SK-N-SH treated with all-trans-retinoic acid at 6 μM for 48 hours (cell line): ENCODE measurements at regions not wholly inside any gene's neighbourhood (a gene's known extent, or its start where the extent isn't known, plus 50 kb on each side); places are given as distances from the start of the nearest gene placed in this dataset.

Source experiments
- ATAC-seq: fragments of 200-7000 bp; cut with Tn5 transposase; 3 replicates; pipeline ENCODE4 v1.9.1; 2020; ENCODE audit warnings: mild to moderate bottlenecking, moderate library complexity
- ARNTL ChIP-seq: fragments of 450-650 bp; formaldehyde crosslinking; IDR thresholded peaks from 2 replicates; pipeline ENCODE4 v1.5.0; 2020; ENCODE audit warnings: low read depth, mild to moderate bottlenecking, moderate library complexity, borderline replicate concordance
- BACH2 ChIP-seq: fragments of 250-450 bp; sonication (Bioruptor Pico); IDR thresholded peaks from 2 replicates; pipeline ENCODE4 v1.9.0; 2021; ENCODE audit warnings: mild to moderate bottlenecking, borderline replicate concordance
- CREB5 ChIP-seq: fragments of 250-450 bp; sonication (Bioruptor Pico); IDR thresholded peaks from 2 replicates; pipeline ENCODE4 v1.5.1; 2020; ENCODE audit warnings: low read depth, mild to moderate bottlenecking, moderate library complexity
- CSDC2 ChIP-seq: fragments of 250-450 bp; sonication (Bioruptor Pico); IDR thresholded peaks from 2 replicates; pipeline ENCODE4 v1.5.0; 2020; ENCODE audit warnings: mild to moderate bottlenecking, moderate library complexity
- CSRNP3 ChIP-seq: fragments of 250-450 bp; sonication (Bioruptor Pico); IDR thresholded peaks from 2 replicates; pipeline ENCODE4 v1.5.1; 2021; ENCODE audit warnings: mild to moderate bottlenecking, moderate library complexity
- ESRRG ChIP-seq: fragments of 250-450 bp; sonication (Bioruptor Pico); IDR thresholded peaks from 2 replicates; pipeline ENCODE4 v1.6.1; 2021; ENCODE audit warnings: mild to moderate bottlenecking
- GLIS3 ChIP-seq: fragments of 250-450 bp; sonication (Bioruptor Pico); IDR thresholded peaks from 2 replicates; pipeline ENCODE4 v1.5.0; 2020; ENCODE audit warnings: mild to moderate bottlenecking, moderate library complexity
- ISL1 ChIP-seq: fragments of 250-450 bp; sonication (Bioruptor Pico); IDR thresholded peaks from 2 replicates; pipeline ENCODE4 v2.1.2; 2022; ENCODE audit warnings: mild to moderate bottlenecking, moderate library complexity
- OSR1 ChIP-seq: fragments of 250-450 bp; sonication (Bioruptor Pico); IDR thresholded peaks from 2 replicates; pipeline ENCODE4 v1.8.0; 2022; ENCODE audit warnings: moderate library complexity, mild to moderate bottlenecking, inconsistent platforms
- PATZ1 ChIP-seq: fragments of 250-450 bp; sonication (Bioruptor Pico); IDR thresholded peaks from 2 replicates; pipeline ENCODE4 v1.8.0; 2020; ENCODE audit warnings: mild to moderate bottlenecking, moderate library complexity, borderline replicate concordance
- POU6F1 ChIP-seq: fragments of 250-450 bp; sonication (Bioruptor Pico); IDR thresholded peaks from 2 replicates; pipeline ENCODE4 v1.8.0; 2021; ENCODE audit warnings: low read depth, mild to moderate bottlenecking, moderate library complexity, borderline replicate concordance
- RARB ChIP-seq: fragments of 250-450 bp; sonication (Bioruptor Pico); IDR thresholded peaks from 2 replicates; pipeline ENCODE4 v1.8.0; 2021; ENCODE audit warnings: mild to moderate bottlenecking, moderate library complexity
- SNAI2 ChIP-seq: fragments of 250-450 bp; sonication (Bioruptor Pico); IDR thresholded peaks from 2 replicates; pipeline ENCODE4 v1.5.0; 2020; ENCODE audit warnings: mild to moderate bottlenecking, moderate library complexity
- TCF4 ChIP-seq: fragments of 250-450 bp; sonication (Bioruptor Pico); IDR thresholded peaks from 2 replicates; pipeline ENCODE4 v1.8.0; 2021; ENCODE audit warnings: mild to moderate bottlenecking, moderate library complexity, borderline replicate concordance
- TOX ChIP-seq: fragments of 250-450 bp; sonication (Bioruptor Pico); IDR thresholded peaks from 2 replicates; pipeline ENCODE4 v1.8.0; 2021; ENCODE audit warnings: mild to moderate bottlenecking, moderate library complexity, borderline replicate concordance
- TSHZ2 ChIP-seq: fragments of 250-450 bp; sonication (Bioruptor Pico); IDR thresholded peaks from 2 replicates; pipeline ENCODE4 v1.5.0; 2020; ENCODE audit warnings: mild to moderate bottlenecking, moderate library complexity
- ZC3H10 ChIP-seq: fragments of 250-450 bp; sonication (Bioruptor Pico); IDR thresholded peaks from 2 replicates; pipeline ENCODE4 v1.5.1; 2021; ENCODE audit warnings: mild to moderate bottlenecking, moderate library complexity
- ZNF565 ChIP-seq: fragments of 450-650 bp; formaldehyde crosslinking; conservative IDR thresholded peaks from 2 replicates; pipeline ENCODE4 v1.5.0; 2020; ENCODE audit warnings: low read depth, mild to moderate bottlenecking, moderate library complexity
- ZNF70 ChIP-seq: fragments of 450-650 bp; formaldehyde crosslinking; IDR thresholded peaks from 2 replicates; pipeline ENCODE4 v1.5.0; 2020; ENCODE audit warnings: mild to moderate bottlenecking, moderate library complexity

GRCh38 chr14:34035177-34035933 is 84.5 kb upstream of the EGLN3 start:
- no peak for ATAC-seq
- TF ChIP-seq TCF4 (CRISPR knock-in tag) (no peak), TSHZ2 (no peak), POU6F1 (CRISPR knock-in tag) (no peak), ISL1 (CRISPR knock-in tag) (no peak), ZC3H10 (CRISPR knock-in tag) (no peak), ZNF565 (no peak), ARNTL (CRISPR knock-in tag) (no peak), RARB (CRISPR knock-in tag) (no peak), ZNF70 (CRISPR knock-in tag) (no peak), ESRRG (CRISPR knock-in tag) (no peak), TOX (CRISPR knock-in tag) (no peak), GLIS3 (no peak), PATZ1 (CRISPR knock-in tag) (no peak), BACH2 (CRISPR knock-in tag) (no peak), CSRNP3 (no peak), OSR1 (CRISPR knock-in tag) (no peak), SNAI2 (no peak), CSDC2 (CRISPR knock-in tag) (no peak), CREB5 (CRISPR knock-in tag) (no peak)

- no peak for ATAC-seq
- no peak for TF ChIP-seq CREB5 (CRISPR knock-in tag)
- TF ChIP-seq ESRRG (CRISPR knock-in tag) = no peak
- no peak for TF ChIP-seq BACH2 (CRISPR knock-in tag)
- no peak for TF ChIP-seq SNAI2
- TF ChIP-seq ZNF70 (CRISPR knock-in tag) = no peak
- no peak for TF ChIP-seq CSRNP3
- TF ChIP-seq TCF4 (CRISPR knock-in tag) = no peak
- no peak for TF ChIP-seq TSHZ2
- no peak for TF ChIP-seq OSR1 (CRISPR knock-in tag)
- TF ChIP-seq GLIS3 = no peak
- no peak for TF ChIP-seq ZNF565
- TF ChIP-seq PATZ1 (CRISPR knock-in tag) = no peak
Observed at GRCh38 chr14:34034447-34035176, 83.7 kb upstream of the EGLN3 start.
